Gastrocnemius medialis (tissue), 4 donors: ENCODE measurements at regions not wholly inside any gene's neighbourhood (a gene's known extent, or its start where the extent isn't known, plus 50 kb on each side); places are given as distances from the start of the nearest gene placed in this dataset.

Experiments used
- ATAC-seq, 2 donors: fragments of 150-250 bp; one replicate each; pipeline ENCODE4 v1.9.1; 2016
- DNase-seq, 2 donors: peaks; one replicate each; pipeline ENCODE4 v3.0.0-alpha.2; 2019
- H3K27ac ChIP-seq, 4 donors: fragments of 200-600 bp; sonication (generic); 1 replicate in 1 of 4; 2 replicates in 3 of 4; pipeline ENCODE4 v1.5.1; 2016 to 2018; ENCODE audit warnings: mild to moderate bottlenecking in 2 of 4, moderate library complexity in 1 of 4
- H3K27me3 ChIP-seq, 3 donors: fragments of 200-600 bp; sonication (generic) in 2 of 3; 1 replicate in 1 of 3; 2 replicates in 2 of 3; pipeline versions ENCODE4 v1.5.1 to v1.6.0; 2016 to 2019; ENCODE audit warnings: mild to moderate bottlenecking in 1 of 3, moderate library complexity in 1 of 3
- H3K36me3 ChIP-seq, 2 donors: fragments of 200-600 bp; sonication (generic) in 1 of 2; one replicate each; pipeline ENCODE4 v1.5.1; 2017 to 2018
- H3K4me1 ChIP-seq, 2 donors: fragments of 200-600 bp; sonication (generic) in 1 of 2; one replicate each; pipeline ENCODE4 v1.5.1; 2016 to 2017; ENCODE audit warnings: mild to moderate bottlenecking in 2 of 2
- H3K4me3 ChIP-seq, 4 donors: fragments of 200-600 bp; sonication (generic) in 3 of 4; 1 replicate in 1 of 4; 2 replicates in 3 of 4; pipeline ENCODE4 v1.5.1; 2016 to 2019; ENCODE audit warnings: mild to moderate bottlenecking in 2 of 4
- H3K9me3 ChIP-seq, 3 donors: fragments of 200-600 bp; sonication (generic) in 2 of 3; 1 replicate in 1 of 3; 2 replicates in 2 of 3; pipeline ENCODE4 v1.5.1; 2016 to 2019
- POLR2A ChIP-seq, 2 donors: fragments of 450-650 bp; IDR thresholded peaks; one replicate each; pipeline ENCODE4 v1.6.1; 2017; ENCODE audit warnings: antibody characterized with exemption in 2 of 2, mild to moderate bottlenecking in 2 of 2, moderate library complexity in 2 of 2
- in situ Hi-C, 4 donors: fragments of 200-750 bp; cut with MboI; loops; one replicate each; pipeline versions ENCODE4 v1.15.0 to v1.8.0; 2017; ENCODE audit warnings: low sequenced_read_pairs in 4 of 4
- intact Hi-C: fragments of 100-400 bp; cut with DNase I; formaldehyde crosslinking; loops from one replicate; pipeline ENCODE4 v1.15.1; 2023; ENCODE audit warnings: low total_unique reads
- TF ChIP-seq, protein P1 (sequence below), 5 experiments: fragments of 450-650 bp in 3 of 5; fragments of 200-600 bp in 2 of 5; sonication (generic) in 2 of 5; IDR thresholded peaks in 4 of 5; conservative IDR thresholded peaks in 1 of 5; 1 replicate in 4 of 5; 2 replicates in 1 of 5; pipeline ENCODE4 v1.5.1; 2016 to 2019; ENCODE audit warnings: antibody characterized with exemption in 5 of 5, mild to moderate bottlenecking in 3 of 5, moderate library complexity in 3 of 5

DNA sequence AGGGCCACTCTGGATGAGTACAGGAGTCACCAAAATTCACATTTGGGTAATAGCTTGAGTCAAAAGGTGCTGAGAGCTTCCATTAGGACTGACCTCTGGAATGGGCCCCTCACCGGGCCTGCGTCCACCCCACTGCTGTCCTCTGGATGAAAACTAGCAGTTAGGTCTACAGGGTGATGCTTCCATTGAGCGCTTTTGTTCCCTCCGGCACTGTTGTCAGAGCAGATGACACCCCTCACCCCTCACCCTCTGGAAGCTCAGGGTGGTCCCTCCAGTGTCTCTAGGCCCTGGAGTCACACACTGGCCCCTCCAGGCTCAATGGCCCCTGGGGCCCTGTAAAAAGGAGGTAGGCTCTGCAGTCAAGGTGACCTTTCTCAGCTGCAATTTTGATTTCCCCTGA is 187.8 kb upstream of the GPR12 start:
- no peak for ATAC-seq
- intact Hi-C loops: no loop called here

DNA sequence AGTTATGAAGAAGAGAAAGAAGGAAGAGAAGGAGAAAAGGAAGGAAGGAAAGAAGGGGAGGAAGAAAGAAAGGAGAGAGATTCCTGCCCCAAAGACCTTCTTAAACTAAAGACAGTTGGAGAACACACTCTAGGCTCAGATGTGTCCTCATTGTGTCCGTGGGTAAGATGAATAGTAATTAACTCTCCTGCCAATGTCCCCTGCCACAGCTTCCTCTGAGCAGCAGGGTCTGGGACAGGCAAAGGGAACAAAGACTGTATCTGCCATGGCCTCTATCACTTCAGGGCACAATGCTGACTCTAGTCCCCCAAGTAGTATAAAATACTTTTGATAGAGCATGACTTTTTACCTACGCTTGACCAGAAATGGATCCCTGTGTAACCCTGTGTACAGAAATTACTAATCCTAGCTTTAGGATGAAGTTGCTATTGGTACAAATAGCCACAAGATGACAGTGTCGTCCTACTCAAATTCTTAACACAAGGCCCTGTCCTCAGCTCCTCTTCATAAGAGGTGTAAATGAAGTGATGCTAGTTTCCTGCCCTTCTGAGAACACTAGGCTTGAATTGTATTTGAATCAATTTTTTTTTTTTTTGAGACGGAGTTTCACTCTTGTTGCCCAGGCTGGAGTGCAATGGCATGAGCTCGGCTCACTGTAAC is 186.2 kb upstream of the GPR12 start:
- in situ Hi-C loops: loop anchor here (25.0 kb wide), 3 partner anchors 235 to 785 kb away; no protein-coding TSS in a partner anchor
- no peak overlapping the region for H3K27ac ChIP-seq
- ATAC-seq (no peak), DNase-seq (no peak)
- H3K4me1 ChIP-seq: no peaks in the 10 kb centered on the region
- TF ChIP-seq POLR2A (IDR thresholded peaks at IDR 0.05): no peak
- TF ChIP-seq, protein P1, sequence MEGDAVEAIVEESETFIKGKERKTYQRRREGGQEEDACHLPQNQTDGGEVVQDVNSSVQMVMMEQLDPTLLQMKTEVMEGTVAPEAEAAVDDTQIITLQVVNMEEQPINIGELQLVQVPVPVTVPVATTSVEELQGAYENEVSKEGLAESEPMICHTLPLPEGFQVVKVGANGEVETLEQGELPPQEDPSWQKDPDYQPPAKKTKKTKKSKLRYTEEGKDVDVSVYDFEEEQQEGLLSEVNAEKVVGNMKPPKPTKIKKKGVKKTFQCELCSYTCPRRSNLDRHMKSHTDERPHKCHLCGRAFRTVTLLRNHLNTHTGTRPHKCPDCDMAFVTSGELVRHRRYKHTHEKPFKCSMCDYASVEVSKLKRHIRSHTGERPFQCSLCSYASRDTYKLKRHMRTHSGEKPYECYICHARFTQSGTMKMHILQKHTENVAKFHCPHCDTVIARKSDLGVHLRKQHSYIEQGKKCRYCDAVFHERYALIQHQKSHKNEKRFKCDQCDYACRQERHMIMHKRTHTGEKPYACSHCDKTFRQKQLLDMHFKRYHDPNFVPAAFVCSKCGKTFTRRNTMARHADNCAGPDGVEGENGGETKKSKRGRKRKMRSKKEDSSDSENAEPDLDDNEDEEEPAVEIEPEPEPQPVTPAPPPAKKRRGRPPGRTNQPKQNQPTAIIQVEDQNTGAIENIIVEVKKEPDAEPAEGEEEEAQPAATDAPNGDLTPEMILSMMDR (IDR thresholded peaks at IDR 0.05 in 4 of 5, conservative IDR thresholded peaks at IDR 0.05 in 1 of 5): peak in 4 of 5 experiments; percentile 17 to 49 (median 41)
- no peaks in the 10 kb centered on the region for H3K27me3 ChIP-seq
- H3K9me3 ChIP-seq: no peaks in the 10 kb centered on the region
- H3K36me3 ChIP-seq: no peaks in the 10 kb centered on the region
- no peak overlapping the region for H3K4me3 ChIP-seq
- intact Hi-C loops: no loop called here

More for the DNA sequence above, 187.8 kb upstream of the GPR12 start:
- Histone ChIP-seq H3K36me3 (no peaks in the 10 kb centered on the region), H3K9me3 (no peaks in the 10 kb centered on the region), H3K4me3 (no peak overlapping the region), H3K4me1 (no peaks in the 10 kb centered on the region), H3K27me3 (no peaks in the 10 kb centered on the region), H3K27ac (no peak overlapping the region)
- in situ Hi-C loops: loop anchor here (25.0 kb wide), 3 partner anchors 236 to 786 kb away; no protein-coding TSS in a partner anchor
- no peak for TF ChIP-seq POLR2A (IDR thresholded peaks at IDR 0.05)
- TF ChIP-seq, protein P1 (IDR thresholded peaks at IDR 0.05 in 4 of 5, conservative IDR thresholded peaks at IDR 0.05 in 1 of 5): no peak
- DNase-seq: no peak

DNA sequence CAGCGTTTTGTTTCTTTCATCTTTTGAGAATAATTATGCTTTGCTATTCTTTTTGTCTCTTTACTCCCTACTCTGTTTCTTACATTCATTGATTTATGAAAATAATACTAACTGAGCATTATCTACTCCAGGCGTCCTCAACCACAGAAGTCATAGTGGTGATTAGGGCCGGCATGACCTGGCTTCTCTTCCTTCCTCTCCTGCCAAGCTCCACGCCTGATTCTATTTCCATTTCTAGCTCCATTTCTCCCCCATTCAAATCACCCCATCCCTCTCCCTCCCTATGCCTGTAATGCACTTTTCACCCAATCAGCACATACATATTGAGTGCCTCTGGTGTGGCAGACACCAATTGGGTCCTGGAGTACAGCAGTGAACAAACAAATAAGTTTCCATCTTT is 183.2 kb upstream of the GPR12 start:
- no peak for ATAC-seq

DNA sequence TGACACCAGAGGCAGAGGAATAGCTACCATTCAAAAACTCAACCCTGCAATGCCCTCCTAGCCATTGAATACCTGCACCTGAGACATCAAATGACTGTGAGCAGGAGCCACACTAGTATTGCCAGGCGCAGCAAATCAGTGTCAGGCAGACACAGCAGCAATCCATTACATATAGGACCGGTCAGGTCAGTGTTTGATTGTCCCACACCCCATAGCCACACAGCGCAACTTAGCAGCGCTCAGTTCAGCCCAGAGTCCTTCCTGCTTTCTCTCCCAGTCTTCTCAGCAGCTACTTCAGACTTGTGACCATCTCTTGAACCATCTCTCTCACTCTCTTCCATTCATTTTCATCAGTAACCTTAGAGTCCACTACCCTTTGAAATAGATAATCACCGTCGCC is 181.6 kb upstream of the GPR12 start:
- no peak for DNase-seq
- Histone ChIP-seq H3K27me3 (peaks cover 0 to 2% (median 0%) of the 10 kb centered on the region in 3 donors), H3K9me3 (no peaks in the 10 kb centered on the region), H3K36me3 (no peaks in the 10 kb centered on the region), H3K4me3 (no peak overlapping the region), H3K4me1 (no peaks in the 10 kb centered on the region), H3K27ac (no peak overlapping the region)
- in situ Hi-C loops (loop anchor here (25.0 kb wide), 3 partner anchors 230 to 780 kb away; no protein-coding TSS in a partner anchor), intact Hi-C loops (no loop called here)
- ATAC-seq: no peak
- TF ChIP-seq, protein P1 (IDR thresholded peaks at IDR 0.05 in 4 of 5, conservative IDR thresholded peaks at IDR 0.05 in 1 of 5): no peak
- TF ChIP-seq POLR2A (IDR thresholded peaks at IDR 0.05): no peak

More for the DNA sequence above, 183.2 kb upstream of the GPR12 start:
- in situ Hi-C loops: loop anchor here (25.0 kb wide), 3 partner anchors 231 to 781 kb away; no protein-coding TSS in a partner anchor
- Histone ChIP-seq H3K9me3 (no peaks in the 10 kb centered on the region), H3K27me3 (peaks cover 0 to 2% (median 0%) of the 10 kb centered on the region in 3 donors), H3K36me3 (no peaks in the 10 kb centered on the region), H3K27ac (no peak overlapping the region), H3K4me1 (no peaks in the 10 kb centered on the region), H3K4me3 (no peak overlapping the region)
- intact Hi-C loops: no loop called here
- no peak for TF ChIP-seq POLR2A (IDR thresholded peaks at IDR 0.05)
- TF ChIP-seq, protein P1 (IDR thresholded peaks at IDR 0.05 in 4 of 5, conservative IDR thresholded peaks at IDR 0.05 in 1 of 5): no peak
- no peak for DNase-seq
